ENCODE measurements at regions not wholly inside any gene's neighbourhood (a gene's known extent, or its start where the extent isn't known, plus 50 kb on each side); places are given as distances from the start of the nearest gene placed in this dataset.
A peak's percentile ranks its signal among the peaks of the same experiment; 100 is the strongest.
"Not testable (repeated sequence)": the region's sequence is repeated elsewhere in the genome, so short reads cannot be mapped to it uniquely, and the experiment has no call there.

DNA sequence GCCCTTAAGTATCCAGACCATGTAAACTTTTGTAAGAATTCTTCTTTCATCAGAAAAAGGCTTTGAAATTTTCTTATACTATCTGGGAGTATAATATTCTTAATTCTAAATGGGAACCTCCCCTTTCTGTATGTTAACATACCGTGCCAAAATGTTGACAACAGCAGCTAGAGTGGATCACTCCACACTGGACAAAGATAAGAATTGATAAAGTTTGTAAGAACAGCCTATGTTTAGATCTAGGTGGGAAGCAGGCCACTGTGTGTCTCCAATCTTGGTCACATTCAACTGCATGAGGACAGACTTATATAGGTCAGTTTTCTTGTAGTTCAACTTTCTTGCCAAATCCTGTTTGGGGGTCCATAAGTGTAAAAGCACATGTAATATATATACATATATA, 235.7 kb downstream of the RPIA start:
- no peak for DNase-seq

GRCh38 chr2:88930659-88931058, 239.2 kb downstream of the RPIA start:
- DNase-seq: no peak

- DNase-seq: no peak
These were observed 241.2 kb downstream of the RPIA start for GRCh38 chr2:88932686-88933085.

- no peak for DNase-seq
These were observed 241.6 kb downstream of the RPIA start for GRCh38 chr2:88933091-88933490.

GRCh38 chr2:88933980-88934379, 242.5 kb downstream of the RPIA start:
- no peak for DNase-seq

DNA sequence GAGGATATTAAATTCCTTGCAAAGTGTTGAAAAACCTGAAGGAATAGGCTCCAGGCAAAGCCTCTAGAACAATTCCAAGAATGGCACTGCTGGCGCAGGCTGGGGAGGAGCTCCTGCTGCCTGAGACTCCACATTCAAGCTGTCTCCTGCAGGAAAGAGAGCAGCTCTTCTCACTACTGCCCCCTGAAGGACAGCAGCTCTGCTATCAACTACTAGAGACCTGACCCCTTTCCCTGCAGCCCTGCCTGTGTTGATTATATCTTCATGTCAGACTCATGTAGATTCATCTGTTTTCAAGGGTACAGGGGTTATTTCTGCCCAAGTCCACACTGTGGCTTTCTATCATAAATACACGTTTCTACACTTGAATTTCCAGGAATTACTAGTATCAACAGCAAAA, 249.7 kb downstream of the RPIA start:
- DNase-seq: peak in 1 of 2 donors; percentile 7

GRCh38 chr2:88942798-88943197, 251.3 kb downstream of the RPIA start:
- DNase-seq: no peak

- DNase-seq: no peak
These were observed 257.9 kb downstream of the RPIA start for GRCh38 chr2:88949336-88949735.

DNA sequence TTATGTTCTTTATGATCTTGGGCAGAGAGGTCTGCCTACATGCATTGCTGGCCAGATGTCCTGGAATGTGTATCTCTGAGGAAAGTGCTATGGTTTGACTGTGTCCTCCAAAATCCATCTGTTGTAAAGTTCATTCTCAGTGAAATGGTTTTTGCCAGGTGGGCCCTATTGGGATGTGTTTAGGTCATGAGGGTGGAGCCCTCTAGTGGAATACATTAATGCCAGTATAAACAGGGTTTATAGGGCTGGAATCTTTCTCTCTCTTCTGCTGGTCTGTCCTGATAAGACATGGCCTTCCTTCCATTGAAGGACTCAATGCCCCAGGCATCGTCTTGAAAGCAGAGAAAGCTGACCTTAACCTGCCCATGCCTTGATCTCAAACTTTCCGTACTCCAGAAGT, 258.5 kb downstream of the RPIA start:
- no peak for DNase-seq

DNA sequence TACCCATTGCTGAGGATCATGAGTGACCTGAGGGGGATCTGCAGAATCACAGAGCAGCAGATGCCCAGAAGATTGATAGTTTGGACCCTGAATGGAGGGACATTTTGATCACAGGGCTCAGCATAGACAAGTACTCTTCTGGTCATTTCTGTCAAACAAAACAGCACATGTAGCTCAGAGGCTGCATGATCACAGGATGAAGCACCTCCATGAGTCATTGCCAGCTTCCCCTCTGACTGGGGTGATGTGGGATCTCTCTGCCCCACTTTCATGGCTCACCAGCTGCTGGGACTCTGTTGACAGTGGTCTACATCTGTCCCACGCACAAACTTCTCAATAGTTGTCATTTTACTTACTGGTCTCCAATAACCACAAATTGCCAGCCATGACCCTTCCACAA, 264.1 kb downstream of the RPIA start:
- no peak for DNase-seq

GRCh38 chr2:88959480-88960204, 268.2 kb downstream of the RPIA start:
- DNase-seq: no peak

- not testable (repeated sequence) for DNase-seq
These were observed 269.9 kb downstream of the RPIA start for GRCh38 chr2:88961323-88961722.

- no peak for DNase-seq
These were observed 276.4 kb downstream of the RPIA start for GRCh38 chr2:88967844-88968243.

GRCh38 chr2:88978011-88978410, 286.5 kb downstream of the RPIA start:
- DNase-seq: not testable (repeated sequence)

GRCh38 chr2:88978446-88978845, 287.0 kb downstream of the RPIA start:
- not testable (repeated sequence) for DNase-seq

- DNase-seq: not testable (repeated sequence)
These were observed 292.6 kb downstream of the RPIA start for GRCh38 chr2:88984079-88984478.

GRCh38 chr2:88986721-88987330, 295.4 kb downstream of the RPIA start:
- not testable (repeated sequence) for DNase-seq

DNA sequence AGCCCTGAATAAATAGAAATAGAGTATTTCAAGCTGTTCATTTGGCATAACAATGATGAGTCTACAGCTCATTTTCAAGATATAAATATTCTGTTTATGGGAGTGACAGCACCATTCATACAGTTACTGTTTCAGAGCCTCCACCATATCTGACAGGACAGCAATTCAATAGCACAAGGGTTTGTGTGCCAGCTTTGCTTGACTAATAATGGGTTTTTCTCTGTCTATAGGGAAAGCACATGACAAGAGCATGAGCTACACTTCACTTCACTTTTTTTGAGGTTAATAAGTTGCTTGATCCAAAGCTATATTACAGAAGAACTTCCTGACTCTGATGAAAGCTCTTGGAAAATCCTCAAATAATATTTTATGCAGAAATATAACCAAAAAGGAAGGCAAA, 297.1 kb downstream of the RPIA start:
- DNase-seq: not testable (repeated sequence)

DNA sequence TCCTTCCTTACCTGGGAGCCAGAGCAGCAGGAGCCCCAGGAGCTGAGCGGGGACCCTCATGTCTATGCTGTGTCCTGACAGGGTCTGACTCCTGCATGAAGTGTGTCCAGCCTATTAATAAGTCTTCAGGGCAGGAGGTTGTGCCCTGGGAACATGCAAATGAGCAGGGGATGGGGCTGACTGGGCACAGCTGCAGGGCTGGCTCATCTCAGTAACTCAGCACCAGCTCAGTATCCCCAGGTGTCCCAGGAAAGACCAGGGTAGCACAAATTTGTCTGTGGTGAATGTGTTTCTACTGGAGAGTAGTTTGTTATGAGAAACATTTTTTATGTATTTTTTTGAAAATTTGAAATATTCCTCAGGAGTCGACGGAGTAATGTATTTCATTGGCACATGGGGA, 301.3 kb downstream of the RPIA start:
- DNase-seq: not testable (repeated sequence)

DNA sequence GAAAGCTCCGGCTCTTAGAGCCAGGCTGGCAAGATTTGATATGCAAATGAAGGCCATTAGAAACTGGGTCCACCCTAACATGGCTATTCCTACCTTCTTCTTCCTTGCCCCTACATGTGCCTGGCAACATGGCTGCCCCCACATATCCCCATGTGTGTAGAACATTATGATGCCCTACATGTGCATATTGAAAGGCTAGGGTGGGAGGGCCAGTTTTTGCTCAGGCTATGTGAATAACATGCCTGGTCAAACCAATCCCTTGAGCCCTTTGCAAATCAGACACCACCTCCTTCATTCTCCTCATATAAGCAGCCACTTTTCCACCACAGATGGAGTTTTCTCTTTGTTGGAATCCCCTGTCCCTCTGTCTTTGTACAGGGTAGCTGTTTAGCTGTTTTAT, 303.4 kb downstream of the RPIA start:
- DNase-seq: not testable (repeated sequence)

DNA sequence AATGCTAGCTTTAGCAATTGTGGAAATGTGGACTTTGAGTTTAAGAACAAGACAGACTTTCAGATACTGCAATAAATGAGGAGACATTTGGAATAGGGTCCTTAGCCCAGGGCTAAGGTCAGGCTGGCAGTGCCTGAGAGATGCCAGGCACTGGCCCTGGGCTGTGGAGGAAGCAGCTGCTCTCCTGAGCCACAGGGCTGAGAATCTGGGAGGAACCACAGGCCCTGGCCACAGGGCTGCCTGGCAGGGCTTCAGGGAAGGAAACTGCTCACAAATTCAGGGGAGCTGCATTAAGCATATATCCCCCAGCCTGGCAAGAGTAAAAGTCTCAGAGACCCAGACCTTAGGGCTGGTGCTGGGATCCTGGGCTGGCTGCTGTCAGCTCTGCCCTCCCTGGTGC, 305.1 kb downstream of the RPIA start:
- DNase-seq: not testable (repeated sequence)

DNA sequence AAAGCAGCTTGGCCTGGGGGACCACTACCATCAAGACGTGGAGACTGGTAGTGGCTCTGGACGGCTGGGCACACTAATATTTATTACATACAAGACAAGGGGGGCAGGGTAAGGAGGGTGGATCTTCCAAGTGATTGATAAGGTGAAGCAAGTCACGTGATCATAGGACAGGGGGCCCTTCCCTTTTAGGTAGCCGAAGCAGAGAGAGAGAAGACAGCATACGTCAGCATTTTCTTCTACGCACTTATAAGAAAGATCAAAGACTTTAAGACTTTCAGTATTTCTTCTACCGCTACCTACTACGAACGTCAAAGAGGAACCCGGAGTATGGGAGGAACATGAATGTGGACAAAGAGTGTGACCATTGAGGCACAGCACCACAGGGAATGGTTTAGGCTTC, 307.9 kb downstream of the RPIA start:
- no peak for DNase-seq

GRCh38 chr2:89000235-89000634, 308.8 kb downstream of the RPIA start:
- no peak for DNase-seq

DNA sequence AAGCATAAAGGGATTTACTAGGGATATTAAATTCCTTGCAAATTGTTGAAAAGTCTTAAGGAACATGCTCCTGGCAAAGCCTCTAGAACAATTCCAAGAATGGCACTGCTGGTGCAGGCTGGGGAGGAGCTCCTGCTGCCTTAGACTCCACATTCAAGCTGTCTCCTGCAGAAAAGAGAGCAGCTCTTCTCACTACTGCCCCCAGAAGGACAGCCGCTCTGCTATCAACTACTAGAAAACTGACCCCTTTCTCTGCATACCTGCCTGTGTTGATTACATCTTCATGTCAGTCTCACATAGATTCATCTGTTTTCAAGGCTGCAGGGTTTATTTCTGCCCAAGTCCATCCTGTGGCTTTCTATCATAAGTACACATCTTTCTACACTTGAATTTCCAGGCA, 312.8 kb downstream of the RPIA start:
- not testable (repeated sequence) for DNase-seq

DNA sequence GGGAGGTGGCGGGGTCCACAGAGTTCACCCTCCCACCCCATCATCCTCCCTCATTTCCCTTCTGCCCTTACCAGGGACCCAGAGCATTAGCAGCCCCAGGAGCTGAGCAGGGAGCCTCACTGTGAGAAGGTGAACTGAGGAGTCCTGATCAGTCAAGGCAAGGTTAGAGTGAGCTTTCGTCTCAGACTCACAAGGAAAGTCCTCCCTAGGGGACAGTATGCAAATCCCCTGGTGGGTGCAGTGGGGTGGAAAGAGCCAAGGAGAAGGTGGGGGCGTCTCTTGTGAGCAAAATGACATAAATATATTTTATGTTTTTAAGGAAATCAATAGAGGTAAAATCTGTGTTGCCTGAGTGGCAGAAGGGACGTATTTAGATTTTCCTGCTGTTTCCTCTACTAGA, 329.1 kb downstream of the RPIA start:
- not testable (repeated sequence) for DNase-seq
